PC-3 (cell line): ENCODE measurements at regions not wholly inside any gene's neighbourhood (a gene's known extent, or its start where the extent isn't known, plus 50 kb on each side); places are given as distances from the start of the nearest gene placed in this dataset.

Experiments used
- ATAC-seq: fragments of 200-7000 bp; cut with Tn5 transposase; 2 replicates; pipeline ENCODE4 v1.9.1; 2020; ENCODE audit warnings: mild to moderate bottlenecking, moderate library complexity
- BruUV-seq: library from RNA; stranded (reverse); fragments of 400-500 nt; replicated peaks from 2 replicates; lab custom pipeline; 2021; lab: Mats Ljungman, UMichigan
- CTCF ChIA-PET: fragments of 300-600 bp; sonication (Branson Sonifier 250); formaldehyde crosslinking; loops from one replicate; lab custom pipeline; 2022; ENCODE audit warnings: antibody characterized with exemption; lab: Charles Lee
- POLR2A ChIA-PET: fragments of 300-600 bp; sonication (Branson Sonifier 250); formaldehyde crosslinking; loops from one replicate; lab custom pipeline; 2022; ENCODE audit warnings: antibody characterized with exemption; ENCODE audit not compliant: unreplicated experiment; lab: Charles Lee
- DNase-seq: peaks from one replicate; pipeline ENCODE4 v3.0.0-alpha.2; 2015
- H2AFZ ChIP-seq: fragments of 300-600 bp; sonication (generic); 2 replicates; pipeline ENCODE4 v1.6.0; 2016; ENCODE audit warnings: antibody characterized with exemption, low read length
- H3F3A ChIP-seq: fragments of 300-600 bp; sonication (generic); one replicate; pipeline ENCODE4 v1.6.0; 2017; ENCODE audit warnings: antibody characterized with exemption, low read length, control low read depth, mild to moderate bottlenecking; ENCODE audit not compliant: unreplicated experiment
- H3K27ac ChIP-seq: fragments of 300-600 bp; sonication (generic); 2 replicates; pipeline ENCODE4 v1.5.1; 2016; ENCODE audit warnings: mild to moderate bottlenecking, low read length
- H3K27me3 ChIP-seq: fragments of 300-600 bp; sonication (generic); 2 replicates; pipeline ENCODE4 v1.6.1; 2016; ENCODE audit warnings: low read length, mixed read lengths
- H3K36me3 ChIP-seq: fragments of 300-600 bp; sonication (generic); 2 replicates; pipeline ENCODE4 v1.6.1; 2016; ENCODE audit warnings: low read depth, mixed run types, low read length, mixed read lengths
- H3K4me1 ChIP-seq: fragments of 300-600 bp; sonication (generic); 2 replicates; pipeline ENCODE4 v1.5.1; 2016; ENCODE audit warnings: low read length; ENCODE audit not compliant: insufficient read depth
- H3K4me2 ChIP-seq: fragments of 300-600 bp; sonication (generic); 2 replicates; pipeline ENCODE4 v1.6.0; 2016; ENCODE audit warnings: low read length
- H3K4me3 ChIP-seq: fragments of 300-600 bp; sonication (generic); 2 replicates; pipeline ENCODE4 v1.5.1; 2016; ENCODE audit warnings: mild to moderate bottlenecking, low read length, mixed read lengths
- H3K79me2 ChIP-seq: fragments of 300-600 bp; sonication (generic); 2 replicates; pipeline ENCODE4 v1.6.1; 2017; ENCODE audit warnings: low read length, mixed read lengths
- H3K9ac ChIP-seq: fragments of 300-600 bp; sonication (generic); 2 replicates; pipeline ENCODE4 v1.6.0; 2016; ENCODE audit warnings: mild to moderate bottlenecking, low read length
- H3K9me2 ChIP-seq: fragments of 300-600 bp; sonication (generic); replicated peaks from 2 replicates; pipeline ENCODE4 v1.6.1; 2016; ENCODE audit warnings: mixed run types, low read length, mixed read lengths
- H3K9me3 ChIP-seq: fragments of 300-600 bp; sonication (generic); 2 replicates; pipeline ENCODE4 v1.6.1; 2016; ENCODE audit warnings: low read length, mixed read lengths
- H4K20me1 ChIP-seq: fragments of 300-600 bp; sonication (generic); 2 replicates; pipeline ENCODE4 v1.6.1; 2016; ENCODE audit warnings: low read length, mixed read lengths
- CTCF ChIP-seq: fragments of 300-600 bp; sonication (generic); conservative IDR thresholded peaks from 2 replicates; pipeline ENCODE4 v1.5.1; 2017; ENCODE audit warnings: antibody characterized with exemption, low read depth, mild to moderate bottlenecking, low read length
- EZH2 ChIP-seq: fragments of 300-600 bp; sonication (generic); IDR thresholded peaks from one replicate; pipeline ENCODE4 v1.6.1; 2017; ENCODE audit warnings: antibody characterized with exemption, mild to moderate bottlenecking, low read length; ENCODE audit not compliant: unreplicated experiment
- EZH2phosphoT487 ChIP-seq: fragments of 300-600 bp; sonication (generic); IDR thresholded peaks from 2 replicates; pipeline ENCODE4 v1.6.1; 2018; ENCODE audit warnings: mild to moderate bottlenecking, antibody characterized with exemption, low read length, borderline replicate concordance
- intact Hi-C: fragments of 100-400 bp; cut with micrococcal nuclease; formaldehyde crosslinking; loops from 2 replicates; pipeline ENCODE4 v1.9.0; 2023

- Histone ChIP-seq H3K79me2 (no peaks in the 10 kb centered on the region), H3K9ac (no peak overlapping the region), H3K4me3 (no peak overlapping the region), H2AFZ (no peak overlapping the region), H4K20me1 (no peaks in the 10 kb centered on the region), H3F3A (no peaks in the 10 kb centered on the region), H3K27me3 (no peaks in the 10 kb centered on the region), H3K9me2 (no peaks in the 10 kb centered on the region), H3K36me3 (no peaks in the 10 kb centered on the region), H3K27ac (no peak overlapping the region), H3K4me1 (no peaks in the 10 kb centered on the region), H3K9me3 (no peaks in the 10 kb centered on the region), H3K4me2 (no peak overlapping the region)
- no TSS peak for BruUV-seq
- TF ChIP-seq EZH2phosphoT487 (no peak), EZH2 (no peak), CTCF (no peak)
- no peak for DNase-seq
- ChIA-PET CTCF (no interaction called here), POLR2A (no interaction called here)
- intact Hi-C loops, result no loop called here
- ATAC-seq, result no peak
Observed at GRCh38 chr18:57976230-57976773, 67.7 kb upstream of the NEDD4L start.

DNA sequence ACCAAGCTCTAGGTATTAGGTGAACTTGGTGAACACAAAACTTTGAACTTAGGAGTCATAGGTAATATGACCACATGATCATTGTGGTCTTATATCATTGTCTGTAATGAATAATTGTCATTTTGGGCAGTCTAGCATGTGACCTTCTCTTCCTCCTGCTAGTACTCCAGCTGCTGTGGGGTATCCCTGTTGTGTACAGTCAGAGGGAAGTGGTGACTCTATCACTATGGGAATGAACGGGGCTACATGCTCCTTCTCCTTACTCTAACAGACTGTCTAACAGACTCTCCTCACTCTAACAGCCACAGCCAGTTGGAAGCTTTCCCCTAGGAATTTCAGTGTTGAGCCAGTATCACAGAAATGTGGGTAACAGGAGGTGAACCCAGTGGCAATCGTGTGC is 68.2 kb upstream of the NEDD4L start:
- TF ChIP-seq CTCF (no peak), EZH2phosphoT487 (no peak), EZH2 (no peak)

GRCh38 chr18:57974585-57975265 is 69.3 kb upstream of the NEDD4L start:
- Histone ChIP-seq H3K27me3 (no peaks in the 10 kb centered on the region), H3K9me2 (no peaks in the 10 kb centered on the region), H3K4me2 (no peak overlapping the region), H3K27ac (no peak overlapping the region), H3K79me2 (no peaks in the 10 kb centered on the region), H3K36me3 (no peaks in the 10 kb centered on the region), H3K9me3 (no peaks in the 10 kb centered on the region), H2AFZ (no peak overlapping the region), H3F3A (no peaks in the 10 kb centered on the region), H3K4me1 (no peaks in the 10 kb centered on the region), H3K9ac (no peak overlapping the region), H4K20me1 (no peaks in the 10 kb centered on the region), H3K4me3 (no peak overlapping the region)
- ATAC-seq (no peak), DNase-seq (no peak)
- TF ChIP-seq CTCF (no peak), EZH2 (no peak), EZH2phosphoT487 (no peak)
- CTCF ChIA-PET, result interaction anchor here (0.6 kb wide), 1 partner anchor 128 kb away, joined by 3 read pairs; no protein-coding TSS in a partner anchor
- intact Hi-C loops, result no loop called here
- BruUV-seq, result no TSS peak
- POLR2A ChIA-PET, result no interaction called here

More for the DNA sequence above, 68.2 kb upstream of the NEDD4L start:
- Histone ChIP-seq H4K20me1 (no peaks in the 10 kb centered on the region), H3K27me3 (no peaks in the 10 kb centered on the region), H3K9me2 (no peaks in the 10 kb centered on the region), H3K9ac (no peak overlapping the region), H3K4me2 (no peak overlapping the region), H3K4me3 (no peak overlapping the region), H3K9me3 (no peaks in the 10 kb centered on the region), H3K4me1 (no peaks in the 10 kb centered on the region), H3K27ac (no peak overlapping the region), H3K36me3 (no peaks in the 10 kb centered on the region), H2AFZ (no peak overlapping the region), H3F3A (no peaks in the 10 kb centered on the region), H3K79me2 (no peaks in the 10 kb centered on the region)
- ChIA-PET CTCF (no interaction called here), POLR2A (no interaction called here)
- no TSS peak for BruUV-seq
- intact Hi-C loops, result no loop called here
- no peak for ATAC-seq
- DNase-seq, result no peak
